Pancreas (tissue), 10 donors: ENCODE measurements at regions not wholly inside any gene's neighbourhood (a gene's known extent, or its start where the extent isn't known, plus 50 kb on each side); places are given as distances from the start of the nearest gene placed in this dataset.

Experiments
- ATAC-seq, 4 donors: fragments of 200-7000 bp; cut with Tn5 transposase; one replicate each; pipeline versions ENCODE4 v1.8.0 to v1.9.1; 2020; ENCODE audit warnings: mild to moderate bottlenecking in 4 of 4, moderate library complexity in 4 of 4
- DNase-seq, 6 donors: peaks; one replicate each; pipeline ENCODE4 v3.0.0-alpha.2; 2020
- FAIRE-seq: peaks from 2 replicates; lab custom pipeline; 2012; peaks lifted over from hg19 to GRCh38; lab: Jason Lieb, UNC
- H3K27ac ChIP-seq, 4 donors: fragments of 200-600 bp; sonication (generic); 1 replicate in 3 of 4; 2 replicates in 1 of 4; pipeline versions ENCODE4 v1.5.0 to v1.8.0; 2020
- H3K27me3 ChIP-seq, 4 donors: fragments of 200-600 bp; one replicate each; pipeline ENCODE4 v1.8.0; 2021
- H3K36me3 ChIP-seq, 3 donors: fragments of 200-600 bp; sonication (generic) in 1 of 3; one replicate each; pipeline versions ENCODE4 v1.5.0 to v1.8.0; 2020 to 2021
- H3K4me1 ChIP-seq, 3 donors: fragments of 200-600 bp; one replicate each; pipeline ENCODE4 v1.8.0; 2021
- H3K4me3 ChIP-seq, 4 donors: fragments of 200-600 bp; sonication (generic) in 2 of 4; one replicate each; pipeline versions ENCODE4 v1.5.0 to v1.8.0; 2020 to 2021
- H3K9me3 ChIP-seq, 4 donors: fragments of 200-600 bp; one replicate each; pipeline ENCODE4 v1.8.0; 2021
- WGBS, 2 donors: extraction: QIAGEN DNeasy Blood & Tissue Kit; methylation state at CpG; one replicate each; pipeline ENCODE4 v1.1.7; 2013; 5-methylcytosine and 5-hydroxymethylcytosine counted together
- intact Hi-C, 3 donors: fragments of 100-400 bp; cut with DNase I; formaldehyde crosslinking; loops; one replicate each; pipeline versions ENCODE4 v1.11.1 to v1.14.2; 2022
- TF ChIP-seq, protein P1 (sequence below), 4 donors: fragments of 200-600 bp; sonication (generic) in 3 of 4; IDR thresholded peaks; one replicate each; pipeline versions ENCODE4 v1.5.0 to v1.8.0; 2021; ENCODE audit warnings: antibody characterized with exemption in 4 of 4
- donor health status: healthy with polysubstance abuse.
- donor health status: DM: no; HTN: no; CAD: no; lungs with moderate emphysema.
- donor health status: DM: no; HTN: no; CAD: no.
- donor health status: control.
- donor health status: control.
- donor health status: Bipolar disorder and iron deficiency.
- donor health status: DM: yes; HTN: yes; CAD: no.
- donor health status: DM: no; HTN: no; CAD: no.
- donor health status: DM: no; HTN: no; CAD: no.
- donor health status: DM: yes; HTN: yes; CAD: no.

DNA sequence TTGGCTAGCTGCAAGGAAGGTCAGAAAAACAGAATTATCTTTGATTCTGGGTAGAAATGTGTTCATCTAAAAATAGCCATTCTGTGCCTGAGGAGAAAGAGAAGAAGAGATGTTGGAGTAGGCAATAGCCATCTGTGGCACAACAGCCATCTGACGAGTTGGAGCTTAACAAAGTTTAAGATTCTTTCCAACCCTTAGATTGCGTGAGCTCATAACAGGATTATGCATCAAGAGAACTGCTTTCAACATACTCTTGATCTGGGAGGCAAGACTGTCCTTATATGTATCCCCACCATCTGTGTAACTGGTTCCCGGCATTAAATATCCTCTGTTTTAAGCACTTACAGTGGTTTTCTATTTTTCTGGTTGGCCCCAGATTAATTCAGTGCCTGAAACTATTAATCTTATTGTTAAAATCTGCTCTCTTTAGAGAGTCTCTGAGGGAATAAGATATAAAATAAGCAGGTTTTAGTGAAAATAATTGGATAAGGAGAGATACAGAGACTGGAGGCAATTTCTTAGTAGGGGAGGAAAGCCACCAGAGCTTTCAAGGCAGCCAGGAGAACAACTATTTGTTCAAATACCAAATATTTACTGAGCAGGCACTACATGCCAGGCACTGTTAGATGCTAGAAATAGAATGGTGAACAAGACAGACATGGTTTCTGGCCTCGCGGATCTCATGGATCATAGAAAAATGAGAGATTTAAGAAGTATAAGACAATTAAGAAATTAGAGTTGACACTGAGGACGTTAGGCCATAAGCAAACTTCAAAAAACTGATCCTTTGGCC lies 398.0 kb downstream of the SMARCA1 start:
- DNase-seq (no peak), FAIRE-seq (no peak), ATAC-seq (no peak)
- H3K36me3 ChIP-seq: no peaks in the 10 kb centered on the region
- no peak overlapping the region for H3K4me3 ChIP-seq
- TF ChIP-seq, protein P1, sequence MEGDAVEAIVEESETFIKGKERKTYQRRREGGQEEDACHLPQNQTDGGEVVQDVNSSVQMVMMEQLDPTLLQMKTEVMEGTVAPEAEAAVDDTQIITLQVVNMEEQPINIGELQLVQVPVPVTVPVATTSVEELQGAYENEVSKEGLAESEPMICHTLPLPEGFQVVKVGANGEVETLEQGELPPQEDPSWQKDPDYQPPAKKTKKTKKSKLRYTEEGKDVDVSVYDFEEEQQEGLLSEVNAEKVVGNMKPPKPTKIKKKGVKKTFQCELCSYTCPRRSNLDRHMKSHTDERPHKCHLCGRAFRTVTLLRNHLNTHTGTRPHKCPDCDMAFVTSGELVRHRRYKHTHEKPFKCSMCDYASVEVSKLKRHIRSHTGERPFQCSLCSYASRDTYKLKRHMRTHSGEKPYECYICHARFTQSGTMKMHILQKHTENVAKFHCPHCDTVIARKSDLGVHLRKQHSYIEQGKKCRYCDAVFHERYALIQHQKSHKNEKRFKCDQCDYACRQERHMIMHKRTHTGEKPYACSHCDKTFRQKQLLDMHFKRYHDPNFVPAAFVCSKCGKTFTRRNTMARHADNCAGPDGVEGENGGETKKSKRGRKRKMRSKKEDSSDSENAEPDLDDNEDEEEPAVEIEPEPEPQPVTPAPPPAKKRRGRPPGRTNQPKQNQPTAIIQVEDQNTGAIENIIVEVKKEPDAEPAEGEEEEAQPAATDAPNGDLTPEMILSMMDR (IDR thresholded peaks at IDR 0.05): no peak
- WGBS, 2 donors: 63 to 70% methylated on average over 6 of the region's 6 CpGs
- no peaks in the 10 kb centered on the region for H3K9me3 ChIP-seq
- no peak overlapping the region for H3K27ac ChIP-seq
- H3K4me1 ChIP-seq: no peaks in the 10 kb centered on the region
- H3K27me3 ChIP-seq: peaks cover 0 to 4% (median 0%) of the 10 kb centered on the region in 4 donors
- intact Hi-C loops: no loop called here

DNA sequence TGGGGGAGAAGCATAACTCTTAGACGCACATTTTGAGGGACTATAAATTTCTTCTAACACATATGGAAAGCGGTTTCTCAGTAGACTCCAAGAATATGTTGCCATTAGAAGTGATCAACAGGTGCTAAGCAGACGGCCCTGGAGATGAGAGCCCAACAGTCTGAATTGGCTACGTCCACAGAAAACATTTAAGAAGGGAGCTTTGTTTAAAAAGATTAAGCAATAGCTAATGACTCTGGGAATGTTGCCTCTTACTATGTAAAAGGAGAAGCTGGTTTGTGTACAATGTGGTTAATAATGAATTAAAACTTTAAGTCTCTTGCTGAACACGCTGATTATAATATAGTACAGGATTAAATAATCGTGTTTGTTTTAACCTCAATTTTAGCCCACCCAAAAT lies 399.5 kb downstream of the SMARCA1 start:
- Histone ChIP-seq H3K27me3 (no peaks in the 10 kb centered on the region), H3K27ac (no peak overlapping the region), H3K4me1 (no peaks in the 10 kb centered on the region), H3K36me3 (no peaks in the 10 kb centered on the region), H3K9me3 (no peaks in the 10 kb centered on the region), H3K4me3 (no peak overlapping the region)
- 37 to 38% methylated on average over 6 of the region's 6 CpGs for WGBS, 2 donors
- ATAC-seq (peak in 1 of 4 donors; percentile 46), FAIRE-seq (no peak), DNase-seq (no peak)
- TF ChIP-seq, protein P1 (IDR thresholded peaks at IDR 0.05): no peak
- intact Hi-C loops: no loop called here

DNA sequence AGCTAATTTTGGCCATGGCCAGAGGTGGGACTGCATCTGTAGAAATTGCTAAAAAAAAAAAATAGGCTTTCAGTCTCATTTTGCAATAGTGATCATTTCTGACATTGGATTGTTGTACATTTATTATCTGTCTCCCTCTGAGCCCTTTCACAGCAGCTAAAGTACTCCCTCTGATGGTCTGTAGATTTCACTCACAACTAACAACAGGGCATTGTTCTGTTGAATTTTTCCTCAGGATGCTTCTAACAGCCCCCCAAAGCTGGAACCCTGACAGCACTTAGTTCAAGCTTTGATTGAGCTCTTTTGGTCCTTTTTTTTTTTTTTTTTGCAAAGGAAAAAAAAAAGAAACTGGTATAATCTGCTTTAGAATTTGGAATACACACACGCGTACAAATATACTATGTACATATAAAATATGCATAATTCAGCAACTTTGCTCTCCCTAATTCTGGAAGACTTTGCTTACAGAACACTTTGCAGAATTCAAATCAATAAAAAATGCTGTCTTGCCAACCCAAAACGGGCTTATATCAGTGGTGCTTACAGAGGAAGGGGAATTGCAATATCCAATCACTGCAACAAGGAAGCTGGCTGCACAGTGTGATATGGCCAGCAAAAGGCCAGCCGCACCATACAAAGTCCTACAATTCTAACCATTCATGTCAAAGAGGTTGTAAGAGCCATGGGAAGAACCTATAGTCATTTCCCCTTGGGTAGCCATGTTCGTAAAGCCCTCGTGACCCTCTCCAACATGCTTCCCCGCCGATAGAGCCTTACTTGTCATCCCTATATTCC lies 406.4 kb downstream of the SMARCA1 start:
- intact Hi-C loops: no loop called here
- 55 to 59% methylated on average over 8 of the region's 8 CpGs for WGBS, 2 donors
- no peaks in the 10 kb centered on the region for H3K27me3 ChIP-seq
- H3K4me1 ChIP-seq: peaks cover 0 to 3% (median 0%) of the 10 kb centered on the region in 3 donors
- H3K27ac ChIP-seq: no peak overlapping the region
- ATAC-seq: no peak
- no peak overlapping the region for H3K4me3 ChIP-seq
- TF ChIP-seq, protein P1 (IDR thresholded peaks at IDR 0.05): no peak
- H3K36me3 ChIP-seq: no peaks in the 10 kb centered on the region
- no peaks in the 10 kb centered on the region for H3K9me3 ChIP-seq
- DNase-seq: no peak
- no peak for FAIRE-seq

DNA sequence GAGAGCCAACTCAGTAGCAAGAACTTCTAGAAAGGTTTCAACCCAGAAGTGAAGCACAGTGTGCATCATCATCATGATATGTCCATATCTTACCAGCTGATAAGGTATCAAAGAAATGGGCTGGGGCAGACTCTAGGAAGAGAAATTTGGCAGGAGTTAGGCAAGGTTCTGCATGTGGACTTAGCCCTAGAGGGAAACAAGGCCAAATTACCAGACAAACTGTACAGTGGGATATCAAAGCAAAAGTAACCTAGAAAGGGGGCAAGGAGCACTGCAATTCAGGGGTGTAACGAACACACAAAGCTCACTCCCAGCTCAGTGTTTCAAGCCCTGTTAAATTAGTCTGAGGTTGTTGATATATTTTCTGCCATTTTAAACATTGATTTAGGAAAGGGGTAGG lies 407.4 kb downstream of the SMARCA1 start:
- no peak for ATAC-seq
- Histone ChIP-seq H3K4me3 (no peak overlapping the region), H3K27ac (no peak overlapping the region), H3K36me3 (no peaks in the 10 kb centered on the region), H3K4me1 (peaks cover 0 to 3% (median 0%) of the 10 kb centered on the region in 3 donors), H3K27me3 (no peaks in the 10 kb centered on the region), H3K9me3 (no peaks in the 10 kb centered on the region)
- no peak for DNase-seq
- WGBS, 2 donors: 63 to 70% methylated on average over 1 of the region's 1 CpG
- intact Hi-C loops: no loop called here
- TF ChIP-seq, protein P1 (IDR thresholded peaks at IDR 0.05): no peak
- no peak for FAIRE-seq
